GM21390 (cell line): ENCODE measurements at regions not wholly inside any gene's neighbourhood (a gene's known extent, or its start where the extent isn't known, plus 50 kb on each side); places are given as distances from the start of the nearest gene placed in this dataset.

ENCODE experiments used
- ATAC-seq: cut with Tn5 transposase; IDR thresholded peaks from one replicate; pipeline ENCODE4 v1.9.1; 2021; ENCODE audit not compliant: unreplicated experiment

DNA sequence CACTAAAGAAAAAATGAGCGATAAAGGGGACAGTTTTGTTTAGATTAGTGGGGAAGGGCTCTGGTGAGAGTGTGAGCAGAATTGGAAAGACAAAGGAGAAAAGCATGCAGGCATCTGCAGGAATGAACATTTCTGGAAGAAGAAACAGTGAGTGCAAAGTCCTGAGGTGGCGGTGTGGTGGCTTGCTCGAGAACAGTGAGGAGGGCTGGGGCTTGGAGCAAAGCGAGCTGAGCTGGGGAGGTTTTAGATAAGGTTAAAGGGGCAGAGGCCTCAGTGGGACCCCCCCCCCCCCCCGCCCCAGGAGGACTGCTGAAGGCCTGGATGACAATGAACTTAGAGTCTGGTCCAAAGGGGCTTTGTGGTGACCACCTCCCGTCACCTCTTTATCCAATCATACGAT, 202.7 kb upstream of the MVB12B start:
- ATAC-seq = no peak

DNA sequence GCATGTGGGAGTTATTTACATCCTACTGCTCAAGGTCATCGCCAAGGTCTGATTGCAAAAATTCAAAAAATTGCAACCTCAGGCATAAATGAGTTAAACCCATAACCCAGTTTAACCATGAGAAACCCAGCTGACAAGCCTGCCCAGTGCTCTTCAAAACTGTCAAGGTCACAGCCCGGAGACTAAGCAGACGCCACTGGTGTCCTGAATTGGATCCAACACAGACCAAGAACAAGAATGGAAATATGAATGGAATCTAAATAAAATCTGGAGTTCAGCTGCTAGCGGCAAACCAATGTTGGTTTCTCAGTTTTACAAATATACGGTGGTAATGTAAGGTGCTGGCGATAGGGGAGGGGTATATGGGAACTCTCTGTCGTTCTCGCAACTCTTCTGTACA, 201.5 kb upstream of the MVB12B start:
- ATAC-seq = no peak

DNA sequence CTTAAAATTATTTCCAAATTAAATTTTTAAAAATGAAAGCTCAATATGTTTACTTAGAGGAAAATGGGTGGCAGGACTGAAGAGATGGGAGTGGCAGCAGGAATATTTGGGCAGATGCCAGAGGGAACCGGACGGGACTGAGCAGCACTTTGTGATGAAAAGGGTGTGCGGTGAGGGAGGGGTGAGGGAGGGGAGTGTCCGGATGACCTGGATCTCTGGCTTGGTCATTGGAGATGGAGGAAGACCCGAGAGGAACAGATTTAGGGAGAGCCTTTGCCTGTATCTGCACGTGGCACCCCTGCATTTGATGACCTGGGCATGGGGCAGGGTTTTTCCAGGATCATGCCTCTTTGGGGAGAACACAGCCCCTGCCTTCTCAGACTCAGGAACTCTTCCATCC, 201.1 kb upstream of the MVB12B start:
- no peak for ATAC-seq

DNA sequence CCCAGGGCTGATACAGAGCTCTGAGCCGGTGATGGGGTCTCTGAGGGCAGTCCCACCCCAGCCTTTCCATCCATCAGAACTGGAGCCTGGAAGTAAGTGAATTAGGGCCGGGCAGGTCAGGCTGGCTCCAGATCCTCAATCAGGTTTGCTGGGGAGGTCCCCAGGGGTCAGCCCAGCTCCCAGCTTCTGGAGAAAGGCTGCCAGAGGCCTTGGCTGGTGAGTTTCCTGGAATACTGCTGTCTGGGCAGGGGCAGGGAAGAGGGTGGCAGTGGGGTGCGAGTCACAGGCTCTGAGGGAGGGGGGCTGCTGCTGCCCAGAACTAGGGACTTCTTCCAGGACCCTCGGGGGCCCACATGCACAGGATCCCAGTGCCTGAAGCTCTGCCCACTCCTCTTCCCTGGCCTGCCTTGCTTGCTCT, 200.6 kb upstream of the MVB12B start:
- ATAC-seq = no peak

DNA sequence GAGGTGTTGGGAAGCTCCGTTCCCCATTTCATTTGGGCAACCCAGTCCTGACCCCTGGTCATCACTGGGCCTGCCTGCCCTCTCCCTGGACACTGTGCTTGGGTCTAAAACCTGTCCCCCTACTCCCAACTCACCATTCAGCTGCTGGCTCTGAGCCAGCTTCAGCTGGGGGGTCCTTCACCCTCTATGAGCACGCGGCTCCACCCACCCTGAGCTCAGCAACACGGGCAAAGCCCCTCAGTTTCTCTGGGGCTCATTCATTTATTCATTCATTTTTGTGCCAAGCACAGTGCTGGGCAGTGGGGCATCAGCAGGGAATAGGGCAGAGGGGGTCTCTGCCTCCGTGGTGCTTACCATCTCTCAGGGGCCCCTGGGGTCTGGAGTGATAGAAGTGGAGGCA, 199.8 kb upstream of the MVB12B start:
- no peak for ATAC-seq

DNA sequence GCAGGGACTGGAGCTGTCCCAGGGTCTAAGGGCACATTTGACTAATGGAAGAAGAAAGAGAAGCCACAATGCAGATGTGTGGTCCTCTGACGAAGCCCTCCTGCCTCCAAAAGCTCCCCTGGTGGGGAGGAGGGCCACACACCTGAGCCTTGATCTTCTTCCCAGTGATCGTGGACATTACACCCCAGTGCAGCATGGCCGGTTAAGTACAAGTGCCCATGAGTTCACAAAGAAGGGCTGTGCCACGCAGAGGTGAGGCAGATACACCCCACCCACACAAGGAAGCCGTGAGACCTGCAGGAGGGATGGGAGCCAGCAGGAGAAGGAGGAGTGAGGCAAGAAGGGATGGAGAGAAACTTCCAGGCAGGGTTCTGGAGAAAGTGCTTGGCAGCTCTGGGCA, 199.0 kb upstream of the MVB12B start:
- ATAC-seq = no peak

DNA sequence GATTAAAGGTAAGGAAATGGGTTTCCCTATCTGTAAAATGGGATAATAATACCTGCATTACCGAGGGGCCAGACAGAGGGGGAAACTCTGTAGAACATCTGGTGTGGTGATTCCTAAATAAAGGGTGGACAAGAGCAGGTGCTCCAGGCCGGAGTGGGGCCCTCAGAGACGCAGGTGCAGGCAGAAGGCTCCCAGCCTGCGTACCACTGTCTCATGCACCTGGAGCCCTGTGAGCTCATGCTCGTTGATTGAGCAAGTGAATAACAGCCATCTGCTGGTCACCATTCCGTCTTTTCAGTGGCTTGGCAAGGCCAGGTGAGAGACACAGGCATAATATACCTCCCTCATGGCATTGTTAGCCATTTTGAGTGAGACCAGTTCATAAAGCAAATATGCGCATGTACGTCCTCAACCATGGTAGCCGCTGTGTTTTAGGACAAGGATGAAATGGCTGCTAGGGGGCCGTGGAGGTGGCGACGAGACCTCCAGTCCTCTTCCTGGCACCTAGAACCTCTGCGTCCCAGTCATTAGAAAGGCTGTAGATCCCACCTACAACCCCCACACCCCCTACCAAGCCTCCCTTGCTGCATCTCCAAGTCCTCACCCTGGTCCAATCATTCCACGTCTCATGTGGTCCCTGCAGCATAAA, 198.0 kb upstream of the MVB12B start:
- no peak for ATAC-seq

DNA sequence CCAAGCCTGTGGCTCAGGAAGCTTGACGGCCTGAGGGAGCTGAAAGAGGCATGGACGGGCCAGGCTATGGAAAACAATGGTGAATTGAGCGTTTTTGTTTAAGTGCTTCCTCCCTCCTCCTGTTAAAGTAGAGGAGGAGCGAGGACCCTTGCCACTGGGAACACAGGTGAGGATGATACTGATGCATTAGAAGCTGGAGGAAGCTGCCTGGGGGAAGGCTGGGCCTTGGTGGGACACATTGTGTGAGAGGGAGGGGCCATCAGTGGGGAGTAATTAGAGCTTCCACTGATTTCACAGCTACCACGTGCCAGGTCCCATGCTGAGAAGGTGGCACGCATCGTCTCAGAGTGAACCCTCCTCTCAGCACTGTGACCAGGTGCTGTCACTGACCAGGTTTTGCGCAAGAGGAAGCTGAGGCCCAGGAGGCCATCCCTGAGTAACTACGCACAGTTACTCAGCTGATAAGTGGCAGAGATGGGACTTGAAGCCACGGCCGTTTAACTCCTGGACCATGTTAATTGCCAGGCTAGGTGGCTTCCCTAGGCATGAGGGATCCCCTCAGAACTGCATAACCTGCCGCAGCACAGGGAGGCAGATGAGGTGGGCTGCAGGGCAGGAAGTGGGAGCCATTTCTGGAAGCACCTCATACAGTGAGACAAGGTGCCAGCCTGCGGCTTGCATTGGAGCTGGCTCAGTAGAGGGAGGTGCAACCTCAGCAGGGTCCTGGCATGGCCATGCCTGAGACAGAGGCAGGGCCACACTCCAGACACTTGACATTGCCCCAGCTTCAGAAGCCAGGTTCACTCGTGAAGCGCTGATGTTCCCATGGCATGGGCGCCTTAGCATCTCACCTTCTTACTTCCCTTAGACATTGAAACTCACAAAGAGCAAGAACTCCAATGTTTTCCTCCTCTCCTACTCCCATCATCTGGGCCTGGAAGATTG, 195.3 kb upstream of the MVB12B start:
- no peak for ATAC-seq

DNA sequence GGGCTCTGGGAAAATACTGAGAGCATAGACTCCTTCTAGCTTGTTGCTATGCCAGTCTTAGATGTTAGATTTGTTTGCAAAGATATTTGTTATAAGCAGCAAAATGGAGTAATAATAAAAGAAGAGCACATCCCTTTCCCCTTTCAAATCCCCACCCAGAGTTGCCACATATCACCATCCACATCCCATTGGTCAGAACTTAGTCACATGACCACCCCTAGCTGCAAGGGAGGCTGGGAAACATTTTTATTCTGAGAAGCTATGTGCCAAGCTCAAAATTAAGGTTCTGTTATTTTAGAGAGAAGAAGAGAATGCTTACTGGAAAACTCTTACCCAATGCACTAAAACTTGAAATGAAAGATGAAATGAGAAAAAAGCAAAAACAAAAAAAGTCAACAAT, 193.9 kb upstream of the MVB12B start:
- ATAC-seq = no peak

DNA sequence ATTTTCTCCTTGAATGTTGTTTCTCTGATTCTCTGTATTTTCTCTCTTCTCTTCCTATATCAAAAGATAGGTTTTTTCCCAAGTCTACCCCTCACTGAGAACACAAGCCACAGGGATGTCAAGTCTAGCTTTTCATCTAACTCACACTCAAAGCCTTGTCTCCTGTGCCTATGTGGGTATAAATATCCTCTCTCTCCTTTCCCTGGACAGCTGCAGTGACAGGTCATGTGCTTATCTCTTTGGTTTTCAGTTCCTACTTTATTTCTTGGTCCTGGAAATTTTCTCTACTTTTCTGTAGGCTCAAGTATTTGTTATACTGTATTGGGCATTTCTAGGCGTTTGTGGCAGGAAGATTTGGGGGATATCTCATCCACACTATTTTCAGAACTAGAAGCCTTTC, 182.4 kb upstream of the MVB12B start:
- no peak for ATAC-seq

DNA sequence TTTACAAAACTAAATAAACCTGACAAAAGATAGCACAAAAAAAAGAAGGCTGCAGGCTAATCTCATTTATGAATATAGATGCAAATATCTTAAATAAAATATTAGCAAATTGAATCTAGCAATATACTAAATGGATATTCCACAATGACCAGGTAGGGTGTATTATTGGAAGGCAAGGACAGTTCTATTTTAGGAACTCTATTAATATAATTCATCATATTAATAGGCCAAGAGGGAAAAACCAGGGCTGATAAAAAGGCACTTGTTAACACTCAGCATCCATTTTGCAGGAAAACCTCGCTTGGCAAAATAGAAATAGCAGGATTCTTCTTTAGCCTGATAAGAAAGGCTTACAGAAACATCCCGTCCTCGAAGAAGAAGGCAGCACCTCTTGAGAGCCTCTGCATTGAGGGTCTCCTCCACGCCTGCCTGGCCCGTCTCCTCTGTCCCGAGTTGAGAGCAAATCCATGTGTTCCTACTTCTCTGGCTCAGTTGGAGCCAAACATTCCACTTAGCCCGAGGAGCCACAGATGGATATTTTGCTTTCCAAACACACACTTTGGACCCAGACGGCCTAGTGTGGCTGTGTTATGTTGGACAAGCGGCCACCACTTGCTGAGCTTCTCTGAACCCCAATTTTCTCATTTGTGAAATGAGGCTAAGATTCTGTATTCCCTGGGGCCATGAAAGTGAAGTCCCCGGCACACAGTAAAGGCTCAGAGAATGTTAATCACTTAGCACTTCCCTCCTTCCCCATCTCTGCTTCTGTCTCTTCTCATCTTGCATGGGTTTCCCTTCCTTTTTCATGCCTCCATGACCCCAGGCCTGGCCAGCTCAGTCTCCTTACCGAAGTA, 181.8 kb upstream of the MVB12B start:
- ATAC-seq = no peak

DNA sequence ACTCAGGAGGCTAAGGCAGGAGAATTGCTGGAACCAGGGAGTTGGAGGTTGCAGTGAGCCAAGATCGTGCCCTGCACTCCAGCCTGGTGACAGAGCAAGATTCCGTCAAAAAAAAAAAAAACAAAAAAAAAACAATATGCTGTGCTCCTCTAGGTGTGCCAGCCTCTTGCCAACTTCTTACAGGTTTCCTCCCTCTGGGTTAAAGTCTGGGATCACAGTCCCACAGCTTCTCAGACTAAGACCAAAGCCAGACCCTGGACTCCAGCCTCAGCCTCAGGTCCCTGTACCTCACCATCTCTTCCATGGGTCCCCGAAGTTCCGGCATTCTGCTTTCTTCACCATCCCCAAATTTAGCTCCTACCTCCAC, 180.8 kb upstream of the MVB12B start:
- no peak for ATAC-seq

DNA sequence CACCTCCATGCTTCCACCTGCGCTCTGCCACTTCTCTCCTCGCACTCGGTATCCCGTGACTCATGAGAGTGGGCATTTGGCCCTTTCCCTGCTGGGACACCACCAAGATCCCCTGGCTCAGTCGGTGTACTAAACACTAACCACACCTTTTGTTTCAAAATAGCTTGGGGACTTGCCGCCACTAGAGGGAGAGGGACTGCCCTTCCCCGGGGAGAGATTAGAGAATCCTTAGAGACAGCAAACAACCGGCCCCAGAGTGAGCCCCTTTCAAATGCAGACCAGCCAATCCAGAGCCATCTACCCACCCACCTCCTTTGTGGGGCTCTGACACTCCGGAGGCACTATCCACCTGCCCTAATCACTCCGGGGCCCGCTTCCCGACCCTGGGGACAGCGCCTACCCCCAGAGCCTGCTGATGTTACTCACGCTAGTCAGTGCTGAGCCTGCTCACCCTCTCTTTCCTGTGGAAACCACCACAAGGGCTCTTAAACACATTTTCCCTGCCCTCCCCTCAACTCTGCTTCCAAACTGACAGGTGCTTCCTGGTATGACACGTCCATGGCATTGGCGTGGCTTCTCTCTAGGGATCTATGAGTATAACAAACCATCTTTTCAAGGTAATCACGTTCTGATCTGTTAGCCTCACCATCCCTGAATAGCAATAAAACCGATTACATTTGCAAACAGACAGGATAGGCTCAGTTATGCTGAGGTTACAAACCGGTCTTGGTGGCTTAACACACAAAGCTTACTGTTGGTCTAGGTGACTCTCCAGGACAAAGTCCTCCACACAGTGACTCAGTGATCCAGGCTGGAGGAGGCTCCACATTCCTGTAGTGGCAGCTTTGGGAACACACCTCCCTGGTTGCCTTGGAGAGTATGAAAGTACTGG, 180.1 kb upstream of the MVB12B start:
- peak; percentile 73 for ATAC-seq

DNA sequence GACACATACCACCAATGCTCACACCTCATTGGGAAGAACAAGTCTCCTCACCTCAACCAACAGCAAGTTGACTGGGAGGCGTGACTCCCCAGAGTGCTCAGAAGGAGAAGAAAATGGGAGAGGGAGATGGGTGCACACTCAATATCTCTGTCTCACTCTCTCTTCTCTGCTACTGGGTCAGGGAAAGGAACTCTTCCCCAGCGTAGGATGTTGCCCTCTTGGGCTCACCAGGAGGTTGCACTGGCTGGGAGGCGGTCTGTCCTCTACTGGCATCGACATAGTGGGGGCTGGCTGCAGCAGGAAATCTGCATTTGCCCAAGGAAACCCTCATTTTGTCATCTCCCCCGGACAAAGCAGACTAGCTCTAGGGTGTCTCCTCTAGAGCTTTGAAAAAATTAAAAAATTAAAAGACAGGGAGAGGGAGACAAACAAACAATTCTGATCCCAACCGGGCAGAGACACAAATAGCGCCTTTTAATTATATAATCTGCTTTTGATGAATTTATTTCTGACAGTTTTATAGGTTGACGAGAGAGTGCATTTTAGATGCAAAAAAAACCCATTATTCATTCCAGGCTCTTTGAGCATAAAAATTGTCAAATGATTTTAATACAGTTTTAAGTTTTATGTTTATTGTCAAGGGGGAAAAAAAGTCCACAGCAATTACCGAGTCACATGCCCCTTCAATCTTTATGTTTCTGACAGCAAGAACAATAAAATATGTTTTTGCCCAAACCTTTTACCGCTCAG, 179.3 kb upstream of the MVB12B start:
- ATAC-seq = no peak

DNA sequence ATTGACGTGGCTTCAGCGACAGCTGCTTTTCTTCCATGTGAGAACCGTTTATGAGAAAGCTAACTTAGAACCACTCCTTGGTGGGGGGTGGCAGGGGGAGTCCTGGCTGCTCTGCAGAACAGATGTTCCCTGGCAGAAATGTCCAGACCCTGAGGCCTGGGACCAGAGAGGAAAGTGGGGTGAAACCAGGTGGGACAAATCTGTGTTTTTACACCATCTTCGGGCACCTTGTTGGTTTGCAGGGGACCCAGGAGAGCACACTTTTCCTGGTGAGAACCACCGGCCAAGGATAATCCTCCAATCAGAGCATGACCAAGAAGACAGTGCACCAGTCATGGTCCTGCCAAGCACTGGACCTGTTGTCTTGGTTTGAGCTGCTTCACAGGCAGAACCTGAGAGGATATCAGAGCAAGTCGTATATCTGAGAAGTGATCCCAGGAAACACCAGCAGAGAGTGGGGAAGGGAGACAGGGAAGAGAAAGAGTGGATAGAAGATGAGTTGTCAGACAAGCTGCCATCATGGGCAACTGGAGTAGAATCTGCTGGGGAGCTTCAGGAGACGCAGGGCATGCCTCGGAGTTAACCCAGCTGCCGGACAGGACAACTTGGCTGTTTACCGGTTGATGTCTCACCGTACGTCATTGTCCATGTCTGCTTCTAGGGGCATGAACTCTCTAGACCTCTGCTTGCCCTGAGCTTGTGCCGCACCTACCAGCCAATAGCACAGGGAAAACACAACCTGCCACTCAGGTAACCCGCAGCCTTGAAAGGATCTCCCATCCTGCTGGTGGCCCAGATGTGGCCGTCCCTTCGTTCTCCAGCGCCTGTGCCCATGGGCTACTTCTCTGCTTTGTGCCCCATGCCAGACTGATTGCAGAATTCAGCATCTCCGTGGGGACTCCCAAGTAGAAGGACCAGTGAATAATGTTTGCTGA, 178.4 kb upstream of the MVB12B start:
- ATAC-seq = no peak

DNA sequence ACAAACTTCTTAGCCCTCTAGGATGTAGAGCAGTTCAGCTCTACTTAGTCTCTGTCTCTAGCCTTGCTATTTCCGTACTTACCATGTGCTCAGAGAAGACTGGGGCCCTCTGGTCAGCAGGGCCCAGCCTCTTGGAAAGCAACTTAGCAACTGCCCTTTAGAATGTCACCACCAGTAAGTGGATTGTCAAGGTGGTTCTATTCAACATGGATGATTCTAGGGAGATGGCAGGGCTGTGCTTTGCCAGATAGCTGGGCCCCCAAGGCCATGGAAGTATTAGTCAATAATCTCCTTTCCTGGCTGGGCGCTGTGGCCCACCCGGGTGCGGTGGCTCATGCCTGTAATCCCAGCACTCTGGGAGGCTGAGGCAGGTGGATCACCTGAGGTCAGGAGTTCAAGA, 177.6 kb upstream of the MVB12B start:
- no peak for ATAC-seq

DNA sequence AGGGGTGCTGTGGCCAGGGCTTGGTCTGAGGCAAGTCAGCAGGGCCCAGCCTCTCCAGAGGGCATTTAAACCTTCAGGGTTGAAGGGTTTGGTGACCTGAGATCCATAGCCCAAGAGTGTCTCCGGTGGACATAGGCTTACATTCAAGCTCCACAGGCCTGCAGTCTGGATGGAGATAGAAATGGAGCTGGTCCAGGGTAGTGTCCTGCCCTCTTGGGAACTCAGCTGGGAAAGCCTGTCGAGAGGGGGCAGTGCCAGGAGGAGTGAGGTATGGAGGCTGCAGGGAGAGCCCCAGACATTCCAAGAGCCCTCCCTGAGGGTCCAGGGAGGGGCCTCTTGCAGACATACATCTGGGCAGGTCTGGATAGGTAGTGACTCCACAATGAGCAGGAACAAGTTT, 177.0 kb upstream of the MVB12B start:
- no peak for ATAC-seq

DNA sequence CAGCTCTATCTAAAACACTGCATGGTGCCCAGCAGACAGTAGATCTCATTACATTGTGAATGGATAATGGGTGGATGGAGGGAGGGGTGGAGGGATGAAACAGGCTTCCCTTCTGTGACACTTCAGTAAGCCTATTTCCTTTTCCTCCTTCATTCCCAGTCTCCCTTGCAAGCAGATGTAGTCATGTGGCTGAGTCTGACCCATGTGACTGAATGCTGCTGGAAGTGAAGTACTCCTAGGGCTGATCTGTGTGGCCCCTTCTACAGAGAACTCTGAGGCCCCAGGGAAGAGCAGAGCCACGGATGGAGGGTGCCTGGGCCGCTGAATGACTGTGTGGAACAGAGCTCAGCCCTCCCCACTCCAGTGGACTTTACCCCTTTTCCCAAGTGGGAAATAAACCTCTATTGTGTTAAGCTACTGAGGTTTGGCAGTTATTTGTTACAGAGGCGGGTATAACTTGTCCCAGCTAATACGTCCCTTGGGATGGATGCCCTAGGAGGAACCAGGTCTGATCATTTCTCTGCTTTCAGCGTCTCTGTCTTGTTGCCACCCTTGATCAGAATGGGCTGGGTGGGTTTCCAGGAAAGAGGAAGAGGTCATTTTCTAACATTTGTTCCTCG, 176.1 kb upstream of the MVB12B start:
- ATAC-seq = no peak
